ENCODE measurements at regions not wholly inside any gene's neighbourhood (a gene's known extent, or its start where the extent isn't known, plus 50 kb on each side); places are given as distances from the start of the nearest gene placed in this dataset.

DNA sequence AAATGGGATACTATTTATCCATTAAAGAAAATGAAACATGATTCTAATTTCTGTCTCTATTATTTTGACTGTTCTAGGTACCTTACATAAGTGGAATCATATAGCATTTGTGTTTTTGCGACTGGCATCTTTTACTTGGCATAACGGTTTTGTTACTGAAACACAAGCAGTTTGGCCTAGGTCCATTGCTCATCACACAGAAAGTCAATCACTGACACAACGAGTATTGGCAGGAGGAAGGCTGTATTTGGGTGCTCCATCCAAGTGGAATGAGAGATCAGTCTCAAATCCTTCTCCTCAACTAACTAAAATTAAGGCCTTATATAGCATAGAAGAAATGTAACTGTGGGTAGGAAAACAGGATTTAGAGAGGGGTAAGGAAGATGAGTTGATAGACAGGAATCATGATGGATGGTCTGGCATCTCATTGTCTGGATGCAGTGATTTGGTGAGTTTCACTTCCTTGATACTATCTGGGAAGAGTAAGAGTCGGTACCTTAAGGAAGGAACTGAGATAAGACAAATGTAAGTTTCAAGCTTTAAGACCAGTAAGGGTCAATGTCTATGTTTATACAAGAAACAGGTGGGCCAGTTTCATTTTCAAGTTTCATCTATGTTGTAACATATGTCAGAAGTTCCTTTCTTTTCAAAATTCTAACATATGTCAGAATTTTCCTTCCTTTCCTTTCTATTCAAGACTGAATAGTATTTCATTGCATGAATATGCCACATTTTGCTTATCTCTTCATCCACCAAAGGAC is 276.9 kb upstream of the RAB6C start:
- no peak for DNase-seq (ENCODE audit: extremely low read depth in 1 of 11, low read depth in 9 of 11, low spot score in 4 of 11)

GRCh38 chr2:129705085-129705484 is 274.4 kb upstream of the RAB6C start:
- DNase-seq (ENCODE audit: extremely low read depth in 1 of 11, low read depth in 9 of 11, low spot score in 4 of 11) = no peak

DNA sequence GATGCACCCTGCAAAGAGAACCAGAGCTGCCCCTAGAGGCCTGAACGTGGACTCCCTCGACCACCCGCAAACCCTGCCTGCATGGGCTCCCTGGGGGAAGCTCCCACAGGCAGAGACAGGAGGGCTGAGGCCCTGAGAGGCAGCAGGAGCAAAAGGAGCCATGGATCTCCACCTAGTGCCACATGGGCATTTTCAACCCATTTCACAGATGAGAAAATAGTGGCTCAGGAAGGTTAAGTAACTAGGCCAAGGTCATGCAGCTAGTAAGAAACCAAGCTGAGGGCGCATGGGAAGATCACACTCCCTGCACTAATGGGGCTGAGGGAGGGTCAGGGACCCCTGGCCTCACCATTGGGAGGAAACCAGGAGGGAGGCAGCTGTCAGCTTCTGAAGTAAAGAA is 271.7 kb upstream of the RAB6C start:
- no peak for DNase-seq (ENCODE audit: extremely low read depth in 1 of 11, low read depth in 9 of 11, low spot score in 4 of 11)

DNA sequence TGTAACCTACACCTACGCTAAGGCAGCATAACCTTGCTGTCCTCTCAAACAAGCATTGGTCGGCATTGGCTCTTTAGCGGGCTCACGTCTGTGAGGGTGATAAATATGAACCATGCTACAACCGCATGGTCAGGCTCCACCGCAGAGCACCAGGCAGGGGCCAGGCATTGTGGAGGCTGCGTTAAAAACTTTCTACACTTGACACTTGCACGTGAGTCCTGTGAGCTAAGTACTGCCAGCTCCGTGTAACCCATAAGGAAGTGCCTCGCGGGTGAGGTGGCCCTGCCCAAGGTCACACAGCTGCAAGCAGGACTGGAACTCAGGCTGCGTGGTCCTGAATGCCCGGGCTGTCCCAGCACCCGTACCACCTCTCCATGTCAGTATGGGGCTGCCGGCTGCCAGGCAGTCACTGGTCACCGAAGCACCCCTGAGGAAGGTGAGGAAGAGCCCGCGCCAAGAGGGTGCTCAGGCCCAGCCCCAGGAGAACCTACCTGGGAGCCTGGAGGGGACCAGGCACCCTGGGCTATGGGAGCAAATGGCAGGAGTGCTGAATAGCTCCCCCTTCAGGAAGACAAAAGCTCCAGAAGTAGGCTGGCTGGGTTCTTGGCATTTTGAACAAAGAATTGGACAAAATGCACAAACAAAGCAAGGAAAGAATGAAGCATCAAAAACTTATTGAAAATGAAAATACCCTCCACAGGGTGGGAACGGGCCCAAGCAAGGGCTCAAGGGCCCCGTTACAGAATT is 271.1 kb upstream of the RAB6C start:
- no peak for DNase-seq (ENCODE audit: extremely low read depth in 1 of 11, low read depth in 9 of 11, low spot score in 4 of 11)

- no peak for DNase-seq (ENCODE audit: extremely low read depth in 1 of 11, low read depth in 9 of 11, low spot score in 4 of 11)
Measured at GRCh38 chr2:129709001-129709955, 270.2 kb upstream of the RAB6C start.

DNA sequence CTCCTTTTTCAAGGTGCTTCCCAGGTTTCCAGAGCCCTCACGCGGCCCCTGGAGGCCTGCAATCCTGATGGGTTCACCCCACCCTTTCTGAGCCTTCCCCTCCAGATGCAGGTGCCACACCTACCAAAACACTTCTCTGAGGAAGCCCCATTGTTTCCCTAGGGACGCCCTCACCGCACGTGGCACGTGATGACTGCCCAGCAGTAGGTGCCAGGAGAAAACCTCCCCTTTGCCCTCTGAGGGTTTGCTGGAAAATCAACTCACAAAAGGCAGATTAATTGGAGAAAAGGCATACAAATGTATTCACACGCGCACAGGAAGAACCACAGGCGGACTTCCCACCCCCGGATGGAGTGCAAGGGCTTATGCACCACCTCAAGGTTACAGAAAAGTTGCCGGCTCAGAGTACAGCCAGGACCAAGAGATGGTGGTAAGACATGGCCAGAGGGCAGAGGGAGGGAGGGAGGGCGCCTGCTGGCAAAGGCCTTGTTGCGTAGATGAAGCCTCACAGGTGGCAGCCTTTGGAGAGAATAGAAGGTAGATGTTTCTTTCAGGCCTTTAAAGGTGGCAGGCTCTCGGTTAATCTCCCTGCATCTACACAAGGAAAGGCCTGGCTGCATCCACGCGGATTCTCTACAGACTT is 269.4 kb upstream of the RAB6C start:
- no peak for DNase-seq (ENCODE audit: extremely low read depth in 1 of 11, low read depth in 9 of 11, low spot score in 4 of 11)

- no peak for DNase-seq (ENCODE audit: extremely low read depth in 1 of 11, low read depth in 9 of 11, low spot score in 4 of 11)
Measured at GRCh38 chr2:129710670-129711495, 268.6 kb upstream of the RAB6C start.

DNA sequence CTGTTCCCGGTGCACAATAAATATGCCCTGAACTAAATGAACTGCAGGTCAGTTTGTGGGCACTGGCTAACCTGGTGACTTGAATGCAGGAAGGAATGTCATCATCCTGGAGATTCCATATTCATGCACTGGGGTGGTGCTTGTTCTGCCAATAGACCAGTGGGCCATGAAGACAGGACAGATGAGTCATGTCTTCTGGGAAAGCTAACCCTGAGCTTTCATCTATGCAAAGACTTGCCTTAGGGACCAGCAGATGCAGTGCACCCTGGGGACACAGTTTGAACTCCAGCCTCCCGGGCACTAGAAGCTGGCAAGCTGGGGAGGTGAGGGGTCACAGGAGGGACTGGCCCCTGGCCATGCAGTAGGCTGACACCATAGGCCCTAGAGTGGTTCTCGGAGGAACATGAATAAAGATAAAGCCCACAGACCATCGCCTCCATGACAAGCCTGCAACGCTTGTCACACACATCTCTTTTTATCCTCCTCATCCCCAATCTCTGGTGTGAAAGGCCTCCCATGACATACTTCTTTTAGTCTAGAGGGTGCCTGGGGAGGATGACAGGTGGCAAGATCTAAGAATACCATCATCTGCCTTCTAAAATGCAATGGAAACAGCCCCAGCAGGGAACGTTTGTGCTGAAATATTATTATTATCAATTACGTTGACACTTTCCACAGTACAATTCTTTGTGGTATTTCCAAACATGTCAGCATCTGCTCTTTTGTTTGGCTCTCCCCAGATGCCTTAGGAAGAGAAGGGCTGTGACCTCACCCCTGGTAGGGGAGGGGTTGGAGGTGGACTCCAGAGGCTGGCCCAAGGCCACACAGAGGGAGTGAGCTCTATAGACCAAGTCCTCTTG is 267.4 kb upstream of the RAB6C start:
- DNase-seq (ENCODE audit: extremely low read depth in 1 of 11, low read depth in 9 of 11, low spot score in 4 of 11) = no peak

DNA sequence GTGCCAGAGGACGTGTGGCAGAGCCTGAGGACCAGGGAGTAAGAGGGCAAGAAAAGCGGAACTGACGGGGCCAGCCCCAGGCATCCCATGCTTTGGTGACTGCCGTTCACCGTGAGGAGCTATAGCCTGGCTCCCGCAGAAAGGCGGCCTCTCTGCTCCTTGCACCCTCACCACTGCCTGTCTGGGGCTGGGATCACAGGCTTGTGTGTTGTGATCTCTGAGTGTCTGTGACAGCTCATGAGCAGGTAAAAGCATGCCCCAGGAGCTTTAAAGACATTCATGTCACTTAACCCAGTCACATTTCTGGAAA is 266.8 kb upstream of the RAB6C start:
- no peak for DNase-seq (ENCODE audit: extremely low read depth in 1 of 11, low read depth in 9 of 11, low spot score in 4 of 11)

DNA sequence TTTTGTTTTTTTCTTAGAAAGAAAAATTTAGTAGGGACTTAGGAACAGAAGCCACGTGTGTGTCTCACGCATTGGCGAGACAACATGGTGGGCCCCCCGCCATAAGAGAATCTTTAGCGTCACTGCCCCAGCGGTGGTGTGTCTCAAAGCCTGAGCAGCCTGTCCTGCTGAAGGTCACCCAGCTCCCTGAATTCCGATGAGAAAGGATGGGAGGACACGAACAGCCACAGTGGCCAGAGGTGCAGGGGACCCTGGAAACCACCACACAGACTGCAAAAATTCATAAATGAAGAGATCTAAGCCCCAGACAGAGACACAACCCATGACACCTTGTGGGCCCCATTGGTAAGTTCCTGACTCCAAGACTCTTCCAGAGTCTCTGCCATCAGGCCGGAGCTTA is 266.1 kb upstream of the RAB6C start:
- no peak for DNase-seq (ENCODE audit: extremely low read depth in 1 of 11, low read depth in 9 of 11, low spot score in 4 of 11)

DNA sequence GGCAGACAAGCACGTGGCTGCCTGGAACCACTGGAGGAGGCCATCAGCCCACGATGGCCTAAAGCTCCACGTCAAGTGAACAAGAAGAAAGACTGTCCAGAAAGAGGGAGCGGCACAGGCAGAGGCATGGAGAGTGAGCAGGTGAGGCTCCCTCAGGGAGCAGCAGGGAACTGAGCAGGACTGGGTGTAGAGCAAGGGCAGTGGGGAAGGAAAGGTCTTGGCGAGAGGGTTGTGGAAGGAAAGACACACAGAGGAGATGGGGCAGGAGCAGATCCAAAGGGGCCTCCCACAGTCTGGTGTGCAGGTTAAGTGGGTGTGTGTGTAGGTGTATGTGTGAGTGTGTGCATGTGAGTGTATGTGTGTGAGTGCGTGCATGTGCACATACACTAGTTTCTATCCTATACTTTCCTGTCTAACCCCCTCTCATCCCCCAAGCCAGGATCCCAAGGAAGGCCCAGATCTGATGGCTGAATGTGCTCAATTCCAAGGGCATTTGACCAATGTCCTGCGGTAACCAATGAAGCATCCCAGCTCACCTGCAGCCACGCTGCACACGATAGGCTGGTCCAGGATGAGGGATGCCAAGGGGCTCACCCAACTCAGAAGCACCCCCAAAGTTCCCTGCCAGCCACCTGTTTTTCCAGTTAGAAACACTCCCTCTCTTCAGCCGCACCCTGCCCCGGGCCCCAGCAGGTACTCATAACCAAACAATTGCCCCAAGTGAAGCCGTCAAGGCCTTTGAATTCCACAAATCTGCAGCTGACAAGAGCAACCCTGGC is 262.5 kb upstream of the RAB6C start:
- no peak for DNase-seq (ENCODE audit: extremely low read depth in 1 of 11, low read depth in 9 of 11, low spot score in 4 of 11)

GRCh38 chr2:129717560-129718130 is 261.8 kb upstream of the RAB6C start:
- peak in 10 of 11 donors; percentile 20 to 56 (median 36) for DNase-seq (ENCODE audit: extremely low read depth in 1 of 11, low read depth in 9 of 11, low spot score in 4 of 11)

- DNase-seq (ENCODE audit: extremely low read depth in 1 of 11, low read depth in 9 of 11, low spot score in 4 of 11) = no peak
Measured at GRCh38 chr2:129719335-129719734, 260.1 kb upstream of the RAB6C start.

GRCh38 chr2:129720360-129720759 is 259.1 kb upstream of the RAB6C start:
- no peak for DNase-seq (ENCODE audit: extremely low read depth in 1 of 11, low read depth in 9 of 11, low spot score in 4 of 11)

DNA sequence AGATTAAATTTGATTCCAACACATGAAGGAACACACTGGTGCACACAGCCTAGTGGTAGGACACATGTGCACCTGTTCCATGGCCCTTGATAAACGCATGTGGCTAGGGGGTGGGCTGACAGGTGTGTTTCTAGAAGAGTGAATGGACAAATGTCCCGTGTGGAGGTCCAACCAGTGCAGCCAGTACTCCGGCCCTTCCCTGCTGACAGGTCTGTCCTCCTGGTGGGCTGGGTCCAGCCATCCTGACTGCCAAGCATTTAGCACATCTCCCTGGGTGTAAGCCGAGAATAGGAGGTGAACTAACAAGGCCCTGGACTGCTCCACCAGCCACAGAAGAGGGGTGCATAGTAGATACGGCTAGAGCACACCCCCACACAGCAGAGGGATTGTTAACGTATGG is 258.7 kb upstream of the RAB6C start:
- DNase-seq (ENCODE audit: extremely low read depth in 1 of 11, low read depth in 9 of 11, low spot score in 4 of 11) = no peak

DNA sequence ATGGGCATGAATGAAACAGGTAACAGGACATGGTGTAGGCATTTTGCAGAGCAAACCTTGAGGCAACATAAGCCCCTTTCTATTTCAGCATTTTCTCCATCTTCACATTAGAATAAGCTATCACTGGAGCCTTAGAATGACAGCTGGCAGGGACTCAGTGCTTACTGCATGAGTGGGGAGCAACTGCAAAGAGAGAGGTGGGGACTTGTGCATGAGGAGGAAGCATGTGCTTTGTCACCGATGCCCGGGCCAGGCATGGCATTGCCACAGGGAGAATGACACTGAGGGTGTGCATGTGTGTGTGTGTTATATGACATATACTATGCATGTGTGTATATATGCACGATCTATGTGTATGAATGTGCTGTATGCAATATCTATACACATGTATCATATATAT is 258.2 kb upstream of the RAB6C start:
- no peak for DNase-seq (ENCODE audit: extremely low read depth in 1 of 11, low read depth in 9 of 11, low spot score in 4 of 11)

DNA sequence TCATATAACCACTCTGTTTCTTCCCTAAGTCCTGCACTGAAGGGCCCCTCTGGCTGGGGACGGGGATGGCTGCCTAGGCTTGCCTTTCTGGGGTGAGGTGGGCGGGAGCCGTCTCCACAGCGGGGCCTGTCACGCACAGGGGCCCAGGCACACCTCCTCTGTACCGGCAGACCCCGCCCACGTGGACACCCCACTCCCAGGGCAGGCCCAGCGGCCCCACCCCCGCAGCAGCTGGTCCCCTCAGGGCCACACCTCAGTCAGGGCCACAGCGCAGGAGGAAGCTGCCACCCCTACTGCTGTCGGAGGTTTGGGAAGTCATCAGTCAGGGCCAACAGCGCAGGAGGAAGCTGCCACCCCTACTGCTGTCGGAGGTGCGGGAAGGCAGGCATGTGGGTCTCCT is 257.6 kb upstream of the RAB6C start:
- DNase-seq (ENCODE audit: extremely low read depth in 1 of 11, low read depth in 9 of 11, low spot score in 4 of 11) = no peak
